ENCODE measurements at regions not wholly inside any gene's neighbourhood (a gene's known extent, or its start where the extent isn't known, plus 50 kb on each side); places are given as distances from the start of the nearest gene placed in this dataset.

- TF ChIP-seq, protein P1, sequence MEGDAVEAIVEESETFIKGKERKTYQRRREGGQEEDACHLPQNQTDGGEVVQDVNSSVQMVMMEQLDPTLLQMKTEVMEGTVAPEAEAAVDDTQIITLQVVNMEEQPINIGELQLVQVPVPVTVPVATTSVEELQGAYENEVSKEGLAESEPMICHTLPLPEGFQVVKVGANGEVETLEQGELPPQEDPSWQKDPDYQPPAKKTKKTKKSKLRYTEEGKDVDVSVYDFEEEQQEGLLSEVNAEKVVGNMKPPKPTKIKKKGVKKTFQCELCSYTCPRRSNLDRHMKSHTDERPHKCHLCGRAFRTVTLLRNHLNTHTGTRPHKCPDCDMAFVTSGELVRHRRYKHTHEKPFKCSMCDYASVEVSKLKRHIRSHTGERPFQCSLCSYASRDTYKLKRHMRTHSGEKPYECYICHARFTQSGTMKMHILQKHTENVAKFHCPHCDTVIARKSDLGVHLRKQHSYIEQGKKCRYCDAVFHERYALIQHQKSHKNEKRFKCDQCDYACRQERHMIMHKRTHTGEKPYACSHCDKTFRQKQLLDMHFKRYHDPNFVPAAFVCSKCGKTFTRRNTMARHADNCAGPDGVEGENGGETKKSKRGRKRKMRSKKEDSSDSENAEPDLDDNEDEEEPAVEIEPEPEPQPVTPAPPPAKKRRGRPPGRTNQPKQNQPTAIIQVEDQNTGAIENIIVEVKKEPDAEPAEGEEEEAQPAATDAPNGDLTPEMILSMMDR (IDR thresholded peaks at IDR 0.05) = no peak
- no peak for TF ChIP-seq SREBF2 (IDR thresholded peaks at IDR 0.05)
- no peak for TF ChIP-seq RCOR1 (IDR thresholded peaks at IDR 0.05; ENCODE audit: low read depth, low read length)
- no peak for TF ChIP-seq EHMT2 (IDR thresholded peaks at IDR 0.05; ENCODE audit: low read depth)
- TF ChIP-seq MAFK (IDR thresholded peaks at IDR 0.05; ENCODE audit: partially characterized antibody) = no peak
- no peak for TF ChIP-seq NR3C1 (IDR thresholded peaks at IDR 0.05)
- TF ChIP-seq REST (IDR thresholded peaks at IDR 0.05) = no peak
- no peak for TF ChIP-seq HOXB13 (CRISPR knock-in tag; IDR thresholded peaks at IDR 0.05; ENCODE audit: low read depth)
- TF ChIP-seq HMGXB4 (CRISPR knock-in tag; IDR thresholded peaks at IDR 0.05; ENCODE audit: borderline replicate concordance) = no peak
- TF ChIP-seq PHF8 (IDR thresholded peaks at IDR 0.05; ENCODE audit: borderline replicate concordance, low read depth) = no peak
- no peak for TF ChIP-seq NFE2L2 (conservative IDR thresholded peaks at IDR 0.05; ENCODE audit: low read length)
These were observed 174.4 kb downstream of the MSL3 start for GRCh38 chrX:11932423-11932822.

Measured in A549 (cell line).